GM19023 (cell line): ENCODE measurements at regions not wholly inside any gene's neighbourhood (a gene's known extent, or its start where the extent isn't known, plus 50 kb on each side); places are given as distances from the start of the nearest gene placed in this dataset.

ENCODE experiments used
- ATAC-seq: cut with Tn5 transposase; IDR thresholded peaks from one replicate; pipeline ENCODE4 v1.9.1; 2021; ENCODE audit warnings: mild to moderate bottlenecking, moderate library complexity; ENCODE audit not compliant: unreplicated experiment

DNA sequence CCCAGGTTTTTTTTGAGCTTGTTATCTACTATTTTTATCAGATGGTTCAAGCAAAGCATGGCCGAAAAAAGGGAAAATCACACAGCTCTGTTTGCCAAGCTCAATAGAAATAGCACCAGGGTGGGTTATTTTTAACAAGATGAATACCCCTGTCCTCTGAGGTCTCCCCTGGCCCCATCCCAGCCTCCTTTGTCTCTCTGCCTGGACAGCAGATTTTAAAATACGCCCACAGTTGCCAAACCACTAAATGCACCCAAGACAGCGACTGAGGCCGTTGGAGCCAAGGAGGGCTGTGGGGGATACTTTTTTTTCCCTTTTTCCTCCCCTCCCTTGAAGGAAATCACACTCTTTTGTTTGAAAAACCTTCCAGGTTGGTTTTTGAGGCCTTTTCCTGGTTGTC is 106.6 kb downstream of the VEGFA start:
- no peak for ATAC-seq

DNA sequence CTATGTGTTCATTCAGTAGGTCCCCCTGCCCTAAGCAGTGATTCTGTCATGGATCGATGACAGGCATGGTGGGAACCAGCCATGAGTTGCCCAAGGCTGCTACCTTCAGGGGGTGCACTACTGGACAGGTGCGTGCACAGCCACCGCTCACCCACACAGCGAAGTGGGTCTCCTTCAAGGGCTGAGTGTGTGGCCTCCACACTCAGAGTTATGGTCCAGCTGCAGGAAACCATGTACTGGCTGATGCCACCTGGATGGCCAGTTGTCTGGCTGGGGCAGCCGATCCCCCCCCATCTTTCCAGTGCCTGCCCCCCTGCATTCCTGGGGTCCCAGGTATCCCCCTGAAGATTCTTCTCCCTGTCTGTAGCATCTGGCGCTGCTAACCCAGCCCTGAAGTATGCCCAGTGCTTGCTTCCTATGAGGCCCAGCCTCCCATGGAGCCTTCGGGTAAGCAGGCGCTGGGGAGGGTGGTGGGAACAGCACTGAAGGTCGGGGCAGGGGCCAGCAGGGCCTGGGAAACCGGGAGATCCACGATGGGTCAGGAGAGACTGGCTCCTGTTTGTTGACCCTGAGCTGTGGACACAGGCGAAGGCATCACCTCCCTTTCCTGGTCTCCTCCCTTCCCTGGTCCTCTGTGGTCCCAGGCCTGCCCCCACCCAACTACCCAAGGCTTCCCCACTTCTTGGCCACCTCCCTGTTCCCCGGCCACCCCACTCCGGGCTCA is 106.0 kb downstream of the VEGFA start:
- ATAC-seq: no peak

DNA sequence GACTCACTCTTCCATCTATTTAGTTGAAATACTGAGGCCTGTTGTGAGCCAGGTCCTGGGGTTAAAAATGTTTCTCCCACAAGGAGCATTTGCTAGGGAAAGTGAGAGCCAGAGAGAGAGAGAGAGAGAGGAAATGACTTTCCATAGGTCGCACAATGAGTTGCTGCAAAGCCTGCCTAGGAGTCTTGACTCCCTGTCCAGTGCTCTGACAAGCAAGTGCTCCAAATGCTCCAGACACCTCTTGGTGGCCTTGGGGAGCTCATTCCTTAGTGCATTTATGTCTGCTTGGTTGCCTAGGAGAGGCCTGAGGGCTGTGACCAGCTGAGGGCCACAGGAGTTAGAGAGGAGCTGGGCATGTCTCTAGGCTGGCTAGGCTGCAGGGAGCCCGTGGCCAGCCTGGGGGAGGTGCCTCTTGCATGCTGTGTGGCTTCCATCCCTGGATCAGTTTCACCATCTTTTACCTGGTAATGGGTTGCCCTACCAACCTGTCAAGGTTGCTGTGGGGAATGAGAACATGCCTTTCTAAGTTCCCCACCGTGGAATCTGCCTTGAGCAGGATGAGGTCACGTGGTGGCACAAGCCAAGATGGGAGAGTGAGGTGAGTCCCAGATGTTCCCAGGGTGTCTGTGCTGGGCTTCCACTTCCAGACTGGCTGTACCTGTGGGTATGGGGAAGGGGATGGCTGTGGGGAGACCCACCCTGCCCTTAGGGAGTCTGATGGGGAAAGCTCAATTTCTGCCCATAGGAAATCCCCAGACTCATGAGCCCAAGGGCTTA is 105.0 kb downstream of the VEGFA start:
- no peak for ATAC-seq

DNA sequence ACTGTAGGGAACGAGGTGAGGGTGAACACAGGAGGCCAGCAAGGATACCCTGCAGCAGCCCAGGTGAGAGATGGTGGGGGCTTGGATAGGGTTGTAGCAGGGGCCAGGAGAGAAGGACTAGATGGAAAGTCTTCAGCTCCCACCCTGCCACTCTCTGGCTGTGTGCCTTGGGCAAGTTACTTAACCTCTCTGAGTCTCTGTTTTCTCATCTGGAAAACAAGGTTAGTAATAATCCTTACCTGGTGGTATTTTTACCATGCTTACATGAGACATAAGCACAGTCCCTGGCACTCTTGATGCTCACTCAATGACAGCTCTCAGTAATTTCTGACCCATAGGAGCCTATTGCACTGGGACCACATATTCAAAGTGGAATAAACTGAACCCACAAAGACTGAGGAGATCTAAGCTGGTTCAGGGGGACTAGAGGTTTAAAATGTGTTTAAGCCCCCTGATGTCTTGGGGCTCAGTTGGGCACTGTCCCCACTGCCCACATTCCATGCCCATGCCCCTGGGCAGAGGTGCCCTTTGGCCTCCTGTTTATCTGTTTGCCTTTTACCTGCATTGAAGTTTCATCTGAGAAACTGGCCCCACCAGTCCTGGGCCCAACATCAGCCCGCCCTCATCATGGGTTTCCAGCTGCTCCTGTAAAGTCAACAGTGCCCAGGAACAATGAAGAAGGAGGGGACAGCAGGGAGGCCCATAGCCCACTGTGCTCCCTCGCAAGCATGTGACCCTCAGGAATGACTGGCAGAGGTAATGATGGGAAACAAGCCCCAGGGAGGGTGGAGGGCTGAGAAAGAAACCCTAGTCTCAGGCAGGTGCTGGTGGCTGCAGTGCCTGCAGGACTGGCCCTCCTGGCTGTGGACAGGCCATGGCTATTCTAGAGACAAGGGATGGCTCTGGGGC is 104.0 kb downstream of the VEGFA start:
- ATAC-seq: no peak

DNA sequence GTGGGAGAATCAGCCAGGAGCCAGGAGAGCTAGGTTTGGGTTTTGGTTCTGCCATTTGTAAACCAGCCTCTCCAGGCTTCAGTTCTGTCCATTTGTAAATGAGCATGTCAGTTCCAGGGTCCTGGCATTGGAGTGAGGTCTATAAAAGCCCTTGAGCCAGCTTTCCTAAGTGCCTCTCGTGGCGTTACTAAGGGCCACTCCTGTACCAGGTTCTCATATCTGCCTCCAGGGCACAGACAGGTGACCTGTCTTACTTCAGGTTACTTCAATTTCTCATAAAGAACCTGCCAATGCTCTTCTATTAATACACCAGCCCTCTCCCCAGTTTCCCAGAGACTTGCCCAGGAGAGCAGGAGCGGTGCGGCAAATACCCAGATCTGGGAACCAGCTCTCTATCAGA is 101.9 kb downstream of the VEGFA start:
- no peak for ATAC-seq

DNA sequence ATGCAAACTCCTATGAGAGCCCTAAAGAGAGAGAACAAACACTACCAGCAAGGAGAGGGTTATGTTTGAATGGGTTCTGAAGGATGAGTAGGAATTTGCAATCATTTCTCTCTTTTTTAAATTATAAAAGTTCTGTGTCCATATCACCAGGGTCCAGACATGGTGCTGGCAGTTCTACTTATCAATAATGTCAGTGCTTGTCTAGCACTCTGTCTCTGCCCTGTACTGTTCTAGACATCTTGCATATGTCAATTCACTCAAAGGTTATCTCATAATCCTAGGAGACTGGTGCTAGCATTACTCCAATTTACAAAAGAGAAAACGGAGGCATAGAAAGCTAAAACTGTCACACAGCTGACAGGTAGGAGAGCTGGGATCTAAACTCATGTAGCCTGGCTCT is 101.3 kb downstream of the VEGFA start:
- ATAC-seq: no peak

DNA sequence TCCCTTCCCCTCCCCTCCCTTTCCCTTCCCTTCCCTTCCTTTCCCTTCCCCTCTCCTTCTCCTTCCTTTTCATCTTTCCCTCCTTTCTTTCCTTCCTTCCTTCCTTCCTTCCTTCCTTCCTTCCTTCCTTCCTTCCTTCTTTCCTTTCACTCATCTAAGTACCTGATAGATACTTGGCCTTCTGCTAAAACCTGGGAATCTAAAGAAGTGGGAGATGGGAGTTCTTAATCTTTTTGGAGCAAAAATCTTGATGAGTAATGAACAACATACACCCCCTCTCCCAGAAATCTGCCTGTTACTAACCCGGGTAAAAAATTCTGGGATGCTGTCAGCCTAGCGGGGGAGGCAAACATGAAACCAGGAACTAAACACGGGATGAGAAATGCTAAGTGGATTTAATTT is 100.7 kb downstream of the VEGFA start:
- no peak for ATAC-seq

DNA sequence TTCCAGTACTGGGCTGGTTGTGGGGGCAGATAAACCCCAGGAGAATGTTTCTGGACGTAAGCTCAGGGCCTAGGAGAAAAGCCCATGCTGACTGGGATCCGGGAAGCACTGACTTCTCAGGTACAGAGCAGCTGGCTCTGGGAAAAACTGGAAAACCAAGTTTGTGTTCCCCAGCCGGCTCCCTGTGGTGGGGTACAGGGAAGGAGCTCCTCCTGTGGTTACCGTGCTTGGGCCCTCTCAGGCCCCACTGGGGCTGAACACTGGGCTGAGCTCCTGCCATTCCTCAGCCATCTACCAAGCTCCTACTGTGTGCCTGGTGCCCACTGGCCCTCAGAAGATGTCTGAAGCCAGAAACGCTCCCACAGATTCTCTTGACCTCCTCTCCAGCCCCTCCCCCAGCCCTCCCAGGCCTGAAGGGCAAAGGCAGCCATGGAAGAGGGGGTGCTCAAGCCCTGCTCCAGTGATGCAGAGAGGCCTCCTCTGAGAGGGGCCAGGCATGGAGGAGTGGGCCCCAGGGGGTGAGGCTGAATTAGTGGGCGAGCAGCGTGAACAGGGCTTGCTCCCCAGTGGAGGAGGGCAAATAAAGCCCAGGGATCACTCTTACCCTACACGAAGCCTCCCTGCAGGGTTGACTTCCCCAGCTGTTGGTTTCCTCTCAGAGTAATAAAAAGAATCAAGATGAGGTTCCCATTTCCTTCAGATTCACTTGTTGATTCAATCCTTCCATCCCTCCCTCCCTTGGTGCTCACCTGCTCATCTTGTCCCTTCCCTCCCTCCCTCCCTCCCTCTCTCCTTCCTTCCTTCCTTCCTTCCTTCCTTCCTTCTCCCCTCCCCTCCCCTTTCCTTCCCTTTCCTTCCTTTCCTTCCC is 100.0 kb downstream of the VEGFA start:
- ATAC-seq: no peak

DNA sequence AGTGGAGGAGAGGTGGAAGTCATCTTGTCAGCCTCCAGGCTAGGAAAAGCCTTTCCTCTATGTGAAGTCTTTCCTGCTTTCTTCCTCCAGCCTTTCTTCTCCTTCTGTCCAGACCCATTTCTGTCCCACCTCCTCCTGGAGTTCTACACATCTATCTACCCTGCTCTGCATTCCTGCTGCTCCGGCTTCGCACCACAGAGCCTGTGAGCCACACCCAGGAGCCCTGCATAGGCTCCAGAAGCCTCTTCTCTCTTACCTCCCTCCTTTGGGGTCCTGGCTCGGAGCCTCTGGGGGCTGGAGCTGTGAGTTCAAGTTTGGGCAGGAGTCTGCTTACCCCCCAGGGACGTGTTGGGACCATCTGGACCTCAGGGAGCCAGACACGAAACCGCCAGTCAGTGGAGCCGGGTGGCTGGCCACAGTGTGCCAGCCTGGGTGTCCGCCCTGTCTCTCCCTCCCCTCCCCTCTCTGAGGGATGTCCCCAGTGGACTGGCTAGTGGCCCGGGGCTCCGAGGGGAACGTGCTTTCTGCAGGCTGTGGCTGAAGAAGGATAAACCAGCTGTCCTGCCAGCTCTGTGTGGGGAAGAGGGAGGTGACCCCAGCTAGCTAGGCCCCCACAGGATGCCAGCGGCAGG is 99.2 kb downstream of the VEGFA start:
- ATAC-seq: no peak

DNA sequence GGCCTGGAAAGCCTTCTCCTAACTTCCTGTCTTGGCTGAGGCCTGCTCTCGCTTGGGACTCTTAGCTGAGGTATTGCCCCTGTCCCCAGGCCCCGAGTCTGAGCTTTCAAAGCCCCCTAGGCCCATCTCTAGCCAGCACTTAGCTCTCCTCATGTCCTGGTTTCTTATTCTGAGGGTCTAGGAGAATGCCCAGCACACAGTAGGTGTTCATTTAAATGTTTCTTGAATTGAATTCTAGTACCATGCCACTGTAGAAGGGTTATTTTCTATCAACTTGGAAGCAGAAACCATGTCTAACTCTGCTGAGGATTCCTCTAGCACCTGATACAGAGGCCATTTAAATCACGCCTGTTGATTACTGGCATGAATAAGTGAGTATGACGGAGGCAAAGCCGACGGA is 98.5 kb downstream of the VEGFA start:
- no peak for ATAC-seq

DNA sequence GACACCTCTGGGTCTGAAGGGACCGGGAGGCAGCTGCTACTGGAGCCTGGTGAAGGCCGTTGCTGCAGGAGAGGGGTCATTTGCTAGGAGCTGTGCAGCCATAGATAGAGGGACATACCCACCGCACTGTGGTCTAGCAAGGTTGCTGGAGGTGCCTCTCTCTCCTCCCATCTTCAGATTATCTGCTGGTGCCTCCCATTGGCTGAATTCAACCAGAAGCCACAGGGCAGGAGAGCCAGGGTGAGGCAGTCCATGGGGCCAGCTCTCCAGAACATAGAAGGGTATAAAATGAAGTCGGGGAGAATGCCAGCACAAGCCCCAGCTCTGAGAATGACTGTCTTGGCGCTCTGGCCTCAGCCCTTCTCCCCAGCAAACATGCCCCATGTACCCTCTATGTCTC is 98.0 kb downstream of the VEGFA start:
- no peak for ATAC-seq

DNA sequence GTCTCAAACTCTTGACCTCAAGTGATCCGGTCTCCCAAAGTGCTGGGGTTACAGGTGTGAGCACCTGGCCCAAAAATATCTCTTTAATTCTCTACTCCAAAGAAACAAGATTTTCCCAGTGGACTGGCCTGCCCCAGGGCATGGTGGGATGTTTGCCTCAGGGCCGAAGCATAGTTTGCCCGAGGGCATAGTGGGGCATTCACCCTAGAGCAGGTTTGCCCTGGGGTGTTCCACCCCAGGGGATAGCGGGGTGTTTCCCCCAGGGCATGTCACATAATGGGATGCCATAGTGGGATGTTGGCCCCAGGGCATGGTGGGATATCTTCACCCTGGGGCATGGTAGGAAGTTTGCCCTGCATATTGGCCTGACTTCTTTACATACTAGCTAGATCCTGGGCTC is 97.2 kb downstream of the VEGFA start:
- ATAC-seq: no peak

DNA sequence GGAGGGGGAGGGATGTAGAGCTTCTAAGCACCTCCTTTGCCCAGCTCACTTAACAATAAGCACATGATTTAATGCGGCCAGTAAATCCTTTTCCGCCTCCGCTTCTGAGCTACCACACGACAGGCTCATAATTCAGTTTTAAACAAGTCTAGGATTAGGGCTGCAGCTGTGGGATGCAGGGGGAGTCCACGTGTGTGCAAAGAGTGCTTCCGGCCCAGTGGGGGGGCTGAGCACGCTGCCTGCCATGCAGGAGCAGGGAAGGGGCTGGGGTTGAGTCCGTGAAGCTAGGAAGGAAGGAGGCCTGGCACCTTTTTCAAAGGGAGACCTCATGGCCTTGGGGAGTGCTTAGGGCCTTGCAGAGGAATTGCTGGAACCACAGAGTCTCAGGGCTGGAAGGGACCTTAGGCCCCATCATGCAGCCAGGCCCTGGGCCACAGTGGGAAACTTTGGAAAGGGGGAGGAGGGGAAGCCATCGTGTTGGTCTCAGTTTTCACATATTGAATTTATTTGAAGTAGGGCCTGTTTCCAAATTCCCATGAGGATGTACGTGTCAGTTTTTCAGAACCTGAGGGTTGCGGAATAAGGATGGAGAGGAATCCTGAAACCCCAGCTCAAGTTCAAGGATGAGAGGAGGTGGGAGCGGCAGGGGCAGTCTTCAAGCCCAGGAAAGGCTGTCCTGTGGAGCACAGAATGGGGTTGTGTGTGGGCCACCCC is 96.1 kb downstream of the VEGFA start:
- ATAC-seq: no peak

DNA sequence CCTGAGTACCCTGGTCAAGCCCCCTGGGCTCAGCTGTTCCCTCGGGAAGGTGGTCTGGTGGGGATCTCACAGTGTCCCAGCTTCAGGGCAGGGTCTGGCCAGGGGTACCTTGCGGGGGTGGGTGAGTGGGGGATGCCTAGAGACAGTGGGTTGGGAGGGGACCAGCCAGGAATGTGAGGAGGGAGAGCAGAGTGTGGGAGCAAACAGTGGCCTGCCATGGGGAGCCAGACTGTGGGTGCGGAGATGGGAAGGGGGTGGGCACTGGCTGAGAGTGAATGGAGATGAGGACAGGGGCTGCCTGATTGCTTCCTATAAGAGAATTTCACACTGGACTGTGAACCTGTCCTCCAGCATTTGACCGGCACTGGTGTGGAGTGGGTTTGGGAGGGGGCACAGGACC is 95.1 kb downstream of the VEGFA start:
- ATAC-seq: no peak

DNA sequence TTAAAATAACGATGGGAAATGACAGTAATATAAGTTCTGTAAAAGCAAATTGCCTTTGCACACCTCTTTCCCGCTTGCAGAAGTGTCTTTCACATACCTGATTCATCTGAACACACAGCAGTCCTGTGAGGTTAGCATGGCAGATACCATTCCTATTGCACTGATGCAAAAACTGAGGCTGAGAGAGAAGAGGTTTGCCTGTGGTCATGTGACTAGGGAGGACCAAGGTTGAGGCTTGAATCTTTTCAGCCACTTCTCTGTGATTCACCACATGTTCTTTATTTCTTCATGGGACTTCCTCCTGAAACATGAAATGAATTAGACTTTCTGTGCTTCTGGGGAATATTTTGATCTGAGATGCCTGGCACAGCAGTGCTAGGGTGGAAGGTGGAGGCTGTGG is 92.9 kb downstream of the VEGFA start:
- ATAC-seq: no peak

DNA sequence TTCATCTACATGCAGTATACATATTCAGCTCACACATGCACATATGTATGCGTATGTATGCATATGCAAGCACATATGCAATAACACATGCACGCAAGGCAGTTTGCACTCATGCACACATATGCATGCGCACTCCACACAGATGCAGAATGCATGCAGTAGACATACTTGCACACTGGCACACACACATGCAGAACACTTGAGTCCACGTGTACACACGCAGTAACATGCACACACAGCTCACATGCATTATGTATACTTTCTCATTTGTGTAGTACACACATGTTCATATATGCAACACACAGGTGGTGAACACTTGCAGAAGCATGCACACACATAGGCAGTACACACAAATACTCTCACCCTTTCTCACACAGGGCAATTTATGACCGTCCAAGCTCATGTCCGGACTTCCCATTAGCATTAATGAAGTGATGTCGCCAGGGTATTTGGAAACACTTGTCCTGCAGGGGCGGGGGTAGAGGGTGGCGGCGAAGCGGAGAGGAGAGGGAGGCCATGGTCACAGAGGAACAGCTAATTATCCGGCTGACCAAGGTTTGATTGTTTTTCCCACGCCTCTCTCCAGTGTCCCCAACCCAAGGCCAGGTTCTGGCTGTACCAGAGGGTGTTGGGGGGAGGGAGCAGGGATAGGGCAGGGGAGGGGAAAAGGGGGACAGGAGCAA is 91.3 kb downstream of the VEGFA start:
- ATAC-seq: no peak

DNA sequence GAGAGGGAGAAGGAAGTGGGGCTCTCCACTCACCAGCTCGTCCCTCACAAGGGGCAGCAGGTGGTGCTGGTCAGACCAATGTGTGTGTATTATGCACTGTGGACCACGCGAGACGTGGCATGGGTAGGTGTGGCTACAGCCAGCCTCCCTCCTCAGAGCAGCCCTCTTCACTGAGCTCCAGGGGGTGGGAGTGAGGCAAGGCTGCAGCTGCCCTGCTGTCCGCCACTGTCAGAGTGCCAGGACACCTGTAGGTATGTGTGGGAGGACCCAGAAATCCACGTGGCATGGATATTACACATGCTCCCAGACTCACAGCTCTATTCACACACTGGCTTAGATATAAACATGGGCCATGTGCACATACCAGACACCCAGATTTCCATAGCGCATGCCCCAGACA is 90.3 kb downstream of the VEGFA start:
- ATAC-seq: no peak

DNA sequence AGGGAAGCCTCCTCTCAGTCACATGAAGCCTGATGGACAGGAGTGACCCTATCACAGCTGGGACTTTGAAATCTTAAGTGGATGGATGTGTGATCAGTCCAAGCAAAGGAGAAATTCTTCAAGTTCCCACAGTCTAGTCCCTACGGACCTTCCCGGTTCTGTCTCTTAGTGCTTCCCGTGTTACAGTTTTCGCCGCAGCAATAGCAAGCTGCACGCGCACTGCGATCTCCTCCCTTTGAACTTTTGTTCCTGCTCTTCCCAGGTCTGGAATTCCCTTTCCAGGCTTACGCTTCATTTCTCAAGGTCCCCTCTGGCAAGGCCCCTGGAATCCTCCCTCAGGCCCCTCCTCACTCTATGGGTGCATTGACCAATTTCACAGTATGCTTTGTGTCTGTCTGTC is 89.2 kb downstream of the VEGFA start:
- ATAC-seq: no peak
